GM18907 (cell line): ENCODE measurements at regions not wholly inside any gene's neighbourhood (a gene's known extent, or its start where the extent isn't known, plus 50 kb on each side); places are given as distances from the start of the nearest gene placed in this dataset.

Experiments
- ATAC-seq: cut with Tn5 transposase; IDR thresholded peaks from one replicate; pipeline ENCODE4 v1.9.1; 2021; ENCODE audit warnings: mild to moderate bottlenecking, moderate library complexity; ENCODE audit not compliant: unreplicated experiment

DNA sequence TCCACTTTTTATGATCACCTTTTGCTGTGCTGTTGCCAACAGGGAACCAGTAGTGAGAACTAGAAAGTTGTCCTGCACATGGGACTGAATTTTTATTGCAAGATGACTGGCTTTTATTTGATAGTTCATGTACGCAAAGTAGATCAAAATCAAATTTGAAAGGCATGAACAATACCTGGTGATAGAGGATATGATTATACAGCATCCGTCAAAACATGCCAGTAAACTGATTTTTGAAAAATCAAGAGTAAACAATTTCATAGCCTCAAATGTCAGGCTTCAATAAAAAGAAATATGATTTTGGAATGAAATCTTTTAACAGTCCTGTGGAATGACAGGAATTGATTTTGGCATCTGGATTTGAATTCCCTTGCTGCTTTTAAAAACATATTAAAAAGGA is 219.6 kb upstream of the LRRN1 start:
- ATAC-seq = no peak

DNA sequence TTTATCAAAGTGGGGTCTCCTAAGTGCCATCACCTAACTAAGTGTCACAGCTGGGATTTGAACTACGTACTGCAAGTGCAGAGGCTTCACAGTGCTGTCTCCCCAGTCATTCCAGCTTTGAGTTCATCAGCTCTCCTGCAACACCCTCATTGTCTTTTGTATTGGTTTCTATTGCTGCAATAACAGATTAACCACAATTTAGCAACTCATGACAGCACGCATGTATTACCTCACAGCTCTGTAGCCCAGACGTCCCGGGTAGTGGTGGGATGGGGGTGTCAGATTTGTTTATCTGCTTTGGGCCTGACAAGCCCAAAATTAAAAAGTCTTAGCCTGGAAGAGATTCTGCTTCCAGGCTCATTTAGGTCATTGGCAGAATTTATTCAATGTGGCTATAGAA is 220.5 kb upstream of the LRRN1 start:
- ATAC-seq = no peak

GRCh38 chr3:3577823-3578222 is 221.4 kb upstream of the LRRN1 start:
- ATAC-seq = no peak

DNA sequence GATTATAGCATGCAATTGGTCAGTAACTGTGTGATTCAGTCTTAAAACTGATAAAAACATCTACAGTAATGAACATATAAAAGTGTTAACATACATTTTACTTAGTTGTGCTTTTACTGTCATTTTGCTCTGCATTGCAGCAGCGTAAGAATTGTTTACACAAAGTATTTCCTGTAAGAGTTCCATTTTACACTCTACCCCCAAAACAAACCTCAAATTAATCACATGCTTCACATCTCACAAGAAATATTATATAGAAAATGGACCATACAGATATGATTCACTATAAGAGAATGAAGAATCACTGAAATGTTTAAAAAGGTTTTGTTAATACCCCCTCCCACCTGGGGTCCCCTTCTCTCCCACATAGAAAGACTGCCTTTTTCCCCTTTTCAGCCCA is 225.9 kb upstream of the LRRN1 start:
- no peak for ATAC-seq

- ATAC-seq = no peak
These were observed 238.5 kb upstream of the LRRN1 start for GRCh38 chr3:3560591-3561311.

DNA sequence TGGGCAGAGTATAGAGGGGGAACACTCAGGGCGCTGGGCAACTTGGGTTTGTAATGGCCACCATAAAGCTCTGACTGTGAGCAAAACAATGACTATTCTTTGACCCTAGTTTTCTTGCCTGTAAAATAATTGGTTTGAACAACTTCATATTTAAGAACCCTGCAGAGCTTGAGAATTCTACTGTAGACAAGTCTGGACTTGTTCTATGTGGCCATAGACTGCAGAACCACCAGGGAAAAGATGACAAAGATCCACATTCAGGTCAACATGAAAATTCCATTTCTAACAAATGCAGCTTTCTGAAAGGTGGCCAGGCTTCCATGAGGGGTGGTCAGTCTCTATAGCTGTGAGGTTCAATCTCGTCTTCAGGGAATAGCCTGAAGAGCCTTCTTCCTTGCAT is 239.4 kb upstream of the LRRN1 start:
- ATAC-seq = no peak

GRCh38 chr3:3556078-3556477 is 243.2 kb upstream of the LRRN1 start:
- no peak for ATAC-seq

DNA sequence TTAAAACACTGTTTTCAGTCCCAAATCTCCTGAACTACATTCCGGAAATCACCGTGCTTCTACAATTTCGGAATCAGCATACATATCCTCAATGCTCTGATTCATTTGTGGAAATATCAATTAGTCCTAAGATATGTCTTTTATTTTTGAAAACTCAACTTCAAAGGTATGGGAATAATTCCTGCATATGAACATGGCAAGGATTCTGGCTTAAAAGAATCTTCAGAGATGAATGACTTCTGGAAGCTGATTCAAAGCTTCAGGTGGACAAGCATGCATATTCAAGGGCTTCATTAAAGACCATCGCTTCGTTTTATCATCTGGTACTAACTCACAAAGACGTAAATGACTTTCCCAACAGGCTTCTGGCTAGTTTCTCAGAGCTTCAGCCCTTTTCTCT is 246.0 kb upstream of the LRRN1 start:
- ATAC-seq = no peak

GRCh38 chr3:3552761-3553160 is 246.5 kb upstream of the LRRN1 start:
- no peak for ATAC-seq

- no peak for ATAC-seq
These were observed 247.2 kb upstream of the LRRN1 start for GRCh38 chr3:3551981-3552380.

GRCh38 chr3:3545360-3545759 is 253.9 kb upstream of the LRRN1 start:
- ATAC-seq = no peak

DNA sequence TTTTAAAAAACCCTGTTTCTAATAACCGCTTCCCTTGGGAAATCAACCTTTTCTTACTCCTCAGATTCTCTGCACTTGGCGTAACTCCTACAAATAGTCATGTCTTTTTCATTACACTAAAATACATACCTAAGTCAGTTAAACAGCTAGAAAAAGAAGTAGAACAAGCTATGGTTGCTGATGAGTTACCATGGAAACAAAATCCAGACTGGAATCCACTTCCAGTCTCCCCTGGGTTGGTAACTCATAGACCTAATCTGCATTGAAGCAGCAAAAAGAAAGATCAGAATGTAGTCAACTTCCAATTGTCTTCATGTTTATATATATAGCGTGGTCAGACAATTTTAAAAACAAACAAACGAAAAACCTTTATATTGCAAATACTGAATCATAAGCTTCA is 260.8 kb upstream of the LRRN1 start:
- ATAC-seq = no peak

- ATAC-seq = no peak
These were observed 266.7 kb upstream of the LRRN1 start for GRCh38 chr3:3532508-3532907.

DNA sequence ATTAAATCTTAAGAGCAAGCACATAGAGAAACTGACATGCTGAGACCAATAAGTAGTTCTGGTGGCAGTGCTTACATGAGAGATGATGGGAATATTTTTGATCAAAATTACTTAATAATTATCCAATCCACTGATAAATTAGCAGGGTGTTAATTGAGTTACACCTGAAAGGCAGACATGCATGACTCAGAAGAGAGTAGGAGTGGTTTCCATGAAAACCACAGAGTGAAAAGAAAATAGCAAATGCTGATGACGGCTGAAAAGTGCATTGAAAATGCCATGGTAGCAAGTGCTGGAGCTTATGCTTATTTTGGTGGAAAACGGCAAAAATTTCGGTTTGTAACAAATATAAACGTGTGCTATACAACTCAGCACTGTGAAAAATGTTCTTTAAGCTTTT is 267.8 kb upstream of the LRRN1 start:
- no peak for ATAC-seq

- no peak for ATAC-seq
These were observed 280.0 kb upstream of the LRRN1 start for GRCh38 chr3:3519266-3519665.

DNA sequence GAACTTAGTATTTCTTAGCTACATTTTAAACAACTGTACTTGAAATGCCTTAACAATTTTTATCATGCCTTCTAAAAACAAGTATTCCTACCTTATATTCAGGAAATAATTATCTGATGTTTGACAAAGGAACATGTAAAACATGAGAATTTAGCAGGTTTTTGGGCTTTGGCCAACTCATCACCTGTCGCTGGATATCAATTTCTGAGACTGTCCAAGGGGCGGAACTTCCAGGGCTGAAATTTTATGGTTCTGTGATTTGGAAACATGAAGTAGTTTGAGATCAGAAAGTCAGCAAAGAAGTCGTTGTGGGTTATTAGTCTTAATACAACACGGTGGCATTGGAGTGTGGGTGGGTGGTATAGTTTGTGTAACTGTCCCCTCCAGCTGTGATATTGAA is 282.2 kb upstream of the LRRN1 start:
- no peak for ATAC-seq

- ATAC-seq = no peak
These were observed 282.8 kb upstream of the LRRN1 start for GRCh38 chr3:3516384-3516783.

DNA sequence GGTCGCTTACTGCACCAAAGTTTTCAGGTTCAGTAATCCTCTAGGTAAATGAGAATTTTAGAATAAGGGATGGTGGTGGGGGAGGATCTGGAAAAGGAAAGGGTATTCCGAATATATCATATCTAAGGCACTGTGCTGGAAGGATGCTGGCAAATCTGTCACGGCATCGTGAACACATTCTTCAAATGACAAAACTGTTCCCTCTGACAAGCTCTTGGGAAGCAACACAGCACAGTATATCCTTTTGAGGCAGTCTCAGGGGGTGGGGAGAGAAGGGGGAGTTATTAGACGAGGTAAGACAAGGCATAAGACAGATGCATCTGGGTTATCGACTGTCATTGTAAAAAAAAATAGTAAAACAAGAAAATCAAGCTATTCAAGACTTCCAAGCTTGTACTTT is 289.6 kb upstream of the LRRN1 start:
- no peak for ATAC-seq

- ATAC-seq = no peak
These were observed 294.5 kb upstream of the LRRN1 start for GRCh38 chr3:3504686-3505085.

DNA sequence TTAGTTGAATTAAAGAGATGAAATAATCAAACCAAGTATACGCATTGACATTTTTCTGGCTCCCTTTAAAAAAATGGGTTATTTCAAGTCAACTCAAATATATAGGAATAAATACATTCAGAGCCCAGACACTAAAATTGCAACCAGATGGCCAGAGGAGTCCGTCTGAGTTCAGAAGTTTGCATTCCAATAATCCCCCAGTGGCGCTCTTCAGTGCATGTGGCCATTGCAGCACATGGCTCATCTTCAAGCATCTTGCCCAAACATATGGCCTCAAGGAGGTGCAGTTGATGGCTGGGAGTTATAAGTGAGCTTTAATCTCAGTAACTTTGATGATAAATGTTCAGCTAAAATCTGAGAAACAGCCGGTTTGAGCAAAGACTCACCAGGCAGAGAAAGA is 295.8 kb upstream of the LRRN1 start:
- ATAC-seq = no peak

GRCh38 chr3:3499987-3500386 is 299.2 kb upstream of the LRRN1 start:
- no peak for ATAC-seq

- no peak for ATAC-seq
These were observed 300.1 kb upstream of the LRRN1 start for GRCh38 chr3:3499012-3499562.

DNA sequence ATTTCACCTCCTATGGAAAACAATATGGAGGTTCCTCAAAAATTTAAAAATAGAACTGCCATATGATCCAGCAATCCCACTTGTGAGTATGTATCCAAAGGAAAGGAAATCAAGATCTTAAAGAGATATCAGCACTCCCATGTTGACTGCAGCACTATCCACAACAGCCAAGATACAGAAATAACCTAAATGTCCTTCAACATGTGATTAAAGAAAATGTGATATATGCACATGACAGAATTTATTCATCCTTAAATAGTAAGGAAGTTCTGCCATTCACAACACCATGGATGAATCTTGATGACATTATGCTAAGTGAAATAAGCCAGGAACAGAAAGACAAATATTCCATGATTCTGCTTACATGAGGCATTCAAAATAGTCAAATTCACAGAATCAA is 303.6 kb upstream of the LRRN1 start:
- ATAC-seq = no peak
